ENCODE measurements at regions not wholly inside any gene's neighbourhood (a gene's known extent, or its start where the extent isn't known, plus 50 kb on each side); places are given as distances from the start of the nearest gene placed in this dataset.

DNA sequence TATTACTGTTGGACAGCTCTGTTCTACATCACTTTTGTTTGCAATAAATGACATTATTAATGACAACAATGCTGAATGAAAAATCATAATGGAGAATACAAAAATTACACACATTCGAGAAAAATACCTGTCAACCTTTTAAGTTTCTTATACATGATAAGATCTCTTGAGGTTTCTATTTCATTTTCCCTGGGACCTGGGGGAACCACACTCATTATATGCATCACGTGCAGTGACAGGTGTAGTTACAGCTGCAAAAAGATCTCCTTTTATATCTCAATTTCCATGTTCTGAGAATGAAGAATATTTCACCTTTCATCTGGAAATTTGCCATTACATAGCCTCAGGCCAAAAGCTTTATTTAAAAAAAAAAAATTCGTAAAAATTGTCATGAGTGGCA, 1347.0 kb upstream of the AGA start:
- DNase-seq (ENCODE audit: low read depth), result no peak

DNA sequence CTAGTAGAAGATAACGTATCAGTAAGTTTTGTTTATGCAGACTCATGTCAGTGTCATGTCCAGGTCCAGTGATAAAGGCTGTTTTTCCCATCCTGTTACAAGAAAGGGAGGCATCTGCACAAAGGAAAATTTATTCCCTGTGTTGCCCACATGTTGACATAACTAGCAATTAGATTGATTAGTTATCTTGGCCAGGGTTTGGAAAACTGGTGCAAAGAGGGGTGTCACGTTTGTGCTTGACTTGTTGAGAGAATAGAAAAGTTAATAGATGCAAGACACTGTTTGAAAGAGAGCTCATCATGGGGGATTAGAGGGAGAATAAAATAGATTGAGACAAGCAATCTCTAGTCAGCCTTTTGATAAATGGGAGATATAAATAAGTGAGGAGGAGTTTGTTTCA, 1357.0 kb upstream of the AGA start:
- DNase-seq (ENCODE audit: low read depth), result no peak

DNA sequence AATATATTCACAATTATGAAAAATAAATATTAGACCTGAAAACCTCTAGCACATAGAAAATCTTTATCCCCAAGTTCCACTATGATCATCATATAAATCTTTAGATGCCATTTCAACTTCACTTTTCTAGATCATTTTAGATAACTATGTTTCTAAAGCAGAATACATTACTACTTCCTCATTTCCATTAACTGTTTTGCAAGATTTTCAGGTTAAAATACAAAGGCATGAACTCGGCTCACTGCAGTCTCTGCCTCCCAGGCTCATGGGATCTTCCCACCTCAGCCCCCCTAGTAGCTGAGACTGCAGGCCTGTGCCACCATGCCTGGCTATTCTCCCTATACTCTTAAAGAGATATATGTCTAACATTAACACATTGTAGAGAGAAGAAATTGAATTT, 1365.9 kb upstream of the AGA start:
- DNase-seq (ENCODE audit: low read depth), result no peak

GRCh38 chr4:178809921-178810320, 1367.7 kb upstream of the AGA start:
- no peak for DNase-seq (ENCODE audit: low read depth)

- no peak for DNase-seq (ENCODE audit: low read depth)
These were observed 1369.1 kb upstream of the AGA start for GRCh38 chr4:178811356-178811755.

DNA sequence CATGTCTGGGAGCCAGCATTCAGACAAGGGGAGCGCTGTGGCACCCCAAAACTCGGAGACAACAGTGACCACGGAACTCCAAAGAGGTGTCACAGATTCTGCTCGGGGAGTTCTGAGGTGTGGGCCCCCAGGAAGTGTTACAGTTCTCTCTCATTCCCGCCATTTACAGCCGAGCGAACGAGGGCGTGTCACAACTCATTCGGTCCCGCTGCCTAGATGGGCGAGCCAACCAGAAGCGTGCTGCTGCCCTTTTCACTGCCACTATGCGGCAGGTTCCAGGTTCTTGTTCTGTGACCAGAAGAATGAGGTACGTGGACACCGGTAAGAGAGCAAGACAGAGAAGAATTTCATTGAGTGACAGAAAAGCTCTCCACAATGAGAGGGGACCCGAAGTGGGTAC, 1370.6 kb upstream of the AGA start:
- no peak for DNase-seq (ENCODE audit: low read depth)

DNA sequence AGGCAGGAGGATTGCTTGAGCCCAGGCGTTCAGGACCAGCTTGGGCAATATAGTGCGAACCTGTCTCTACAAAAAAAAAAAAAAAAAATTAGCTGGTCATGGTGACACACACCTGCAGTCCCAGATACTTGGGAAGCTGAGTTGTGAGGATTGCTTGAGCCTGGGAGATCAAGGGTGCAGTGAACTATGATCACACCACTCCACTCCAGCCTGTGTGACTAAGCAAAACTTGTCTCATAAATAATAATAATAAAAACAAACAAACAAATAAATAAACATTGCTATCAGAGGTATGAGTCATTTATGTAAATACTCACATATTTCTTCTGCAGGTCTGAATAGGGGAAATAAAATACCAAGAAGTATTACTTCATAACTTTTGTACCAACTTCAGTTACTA, 1372.7 kb upstream of the AGA start:
- DNase-seq (ENCODE audit: low read depth), result no peak

DNA sequence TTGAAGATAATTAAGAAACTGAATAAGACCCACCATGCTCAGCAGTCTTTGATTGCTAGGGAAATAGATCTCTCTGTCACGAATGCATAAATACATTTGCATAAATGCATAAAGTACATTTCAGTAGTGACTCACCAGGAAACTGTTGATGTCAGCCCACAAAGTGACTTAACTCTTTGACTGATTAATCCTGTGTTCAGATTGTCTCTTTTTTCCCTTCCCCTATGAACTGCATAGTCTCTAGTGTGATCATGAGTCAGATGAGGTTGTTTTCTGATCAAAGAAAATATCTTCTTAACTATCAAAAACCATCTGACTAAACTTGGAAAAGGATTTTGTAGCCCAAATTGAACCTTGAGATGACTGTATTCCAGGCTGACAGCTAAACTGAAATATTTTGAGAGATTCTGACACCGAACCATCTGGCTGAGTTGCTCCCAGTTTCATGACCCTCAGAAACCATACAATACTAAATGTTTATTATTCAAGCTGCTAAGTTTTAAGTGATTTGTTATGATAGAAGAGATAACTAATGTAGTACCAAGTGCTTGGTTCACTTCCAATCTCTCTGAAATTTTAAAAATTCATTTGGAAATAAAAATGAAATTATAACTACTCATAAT, 1381.5 kb upstream of the AGA start:
- no peak for DNase-seq (ENCODE audit: low read depth)

- DNase-seq (ENCODE audit: low read depth), result no peak
These were observed 1394.6 kb upstream of the AGA start for GRCh38 chr4:178836865-178837264.

DNA sequence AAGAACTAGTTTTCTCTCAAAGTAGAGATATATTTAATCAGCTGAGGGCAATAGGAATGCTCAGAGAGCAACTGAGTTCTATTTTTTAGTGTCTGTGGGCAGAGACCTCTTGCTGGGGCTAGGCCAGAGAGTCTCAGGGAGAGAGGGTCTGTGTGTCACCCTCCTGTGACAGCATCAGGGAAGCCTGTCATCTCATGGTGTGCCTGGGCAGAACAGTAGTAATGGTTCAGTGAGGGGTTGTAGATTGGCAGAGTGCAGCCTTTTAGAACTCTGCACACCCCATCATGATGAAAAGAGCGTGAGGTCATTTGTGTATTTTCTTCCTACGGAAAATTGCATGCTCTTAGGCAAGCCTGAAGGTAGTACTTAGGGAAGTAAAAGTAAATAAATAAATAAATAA, 1396.5 kb upstream of the AGA start:
- DNase-seq (ENCODE audit: low read depth), result no peak

DNA sequence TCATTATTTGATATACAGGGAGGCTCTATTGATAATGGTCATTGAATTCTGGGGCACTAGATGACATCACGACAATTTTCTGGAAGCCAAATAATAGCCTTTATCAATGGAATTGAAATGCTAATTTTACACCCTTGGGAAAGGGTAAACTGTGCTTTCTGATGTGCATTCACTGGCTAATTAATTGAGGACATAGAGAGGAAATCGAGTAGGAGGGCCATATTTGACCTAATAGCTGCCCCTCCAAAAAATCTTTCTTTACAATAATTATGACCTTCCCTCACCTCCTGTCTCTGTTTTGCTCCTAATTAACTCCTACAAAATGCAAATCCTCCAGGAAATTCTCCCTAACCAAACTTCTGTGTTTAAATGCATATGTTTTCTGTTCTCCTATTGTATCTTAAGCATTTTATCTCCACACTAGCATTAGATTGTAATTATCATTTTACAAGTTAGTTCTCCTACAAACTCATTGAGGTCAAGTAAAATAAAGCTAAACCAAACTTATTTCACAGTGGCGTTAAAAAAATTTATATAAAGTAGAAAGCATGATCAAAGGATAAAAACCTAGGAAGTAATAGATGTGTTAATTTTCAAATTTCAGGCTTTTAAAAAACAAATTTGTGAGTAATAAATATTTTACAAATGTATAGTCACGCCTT, 1414.0 kb upstream of the AGA start:
- no peak for DNase-seq (ENCODE audit: low read depth)

DNA sequence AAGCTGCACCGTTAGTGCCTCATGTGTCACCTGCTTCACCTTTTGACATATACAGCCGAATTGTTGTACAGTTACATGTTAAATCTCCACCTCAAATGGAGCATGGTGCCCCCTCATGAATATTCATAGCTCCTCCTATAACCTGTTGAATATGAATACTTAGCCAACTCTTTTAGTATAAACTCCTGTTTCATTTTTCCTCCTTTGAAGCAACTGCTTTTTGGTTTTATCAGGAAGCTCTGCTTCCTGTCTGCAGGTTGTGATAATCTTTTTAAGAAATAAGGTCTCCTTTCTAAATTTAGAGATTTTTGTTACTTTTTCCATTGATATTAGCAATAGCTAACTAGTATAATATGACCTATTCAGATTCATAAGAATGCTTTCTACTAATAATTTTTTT, 1429.2 kb upstream of the AGA start:
- DNase-seq (ENCODE audit: low read depth), result no peak

GRCh38 chr4:178881937-178882336, 1439.7 kb upstream of the AGA start:
- no peak for DNase-seq (ENCODE audit: low read depth)

DNA sequence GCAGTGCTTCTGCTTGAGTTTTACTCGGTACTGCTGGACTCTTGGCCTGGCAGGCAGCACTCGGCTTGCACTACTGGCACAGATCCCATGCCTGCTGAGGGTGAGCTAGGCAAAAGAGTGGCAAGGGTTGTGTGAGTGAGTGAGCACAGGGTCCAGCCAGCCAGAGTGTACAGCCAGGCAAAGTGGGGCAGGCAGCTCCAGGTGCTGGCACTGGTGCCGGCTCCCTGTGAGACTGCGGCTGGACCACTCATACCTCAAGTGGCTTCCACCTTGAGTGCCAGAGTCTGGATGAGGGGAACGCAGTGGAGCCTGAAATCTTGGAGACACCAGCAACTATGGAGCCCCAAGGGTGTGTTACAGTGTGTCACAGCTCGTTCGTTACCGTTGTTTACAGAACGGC, 1451.9 kb upstream of the AGA start:
- DNase-seq (ENCODE audit: low read depth), result no peak

DNA sequence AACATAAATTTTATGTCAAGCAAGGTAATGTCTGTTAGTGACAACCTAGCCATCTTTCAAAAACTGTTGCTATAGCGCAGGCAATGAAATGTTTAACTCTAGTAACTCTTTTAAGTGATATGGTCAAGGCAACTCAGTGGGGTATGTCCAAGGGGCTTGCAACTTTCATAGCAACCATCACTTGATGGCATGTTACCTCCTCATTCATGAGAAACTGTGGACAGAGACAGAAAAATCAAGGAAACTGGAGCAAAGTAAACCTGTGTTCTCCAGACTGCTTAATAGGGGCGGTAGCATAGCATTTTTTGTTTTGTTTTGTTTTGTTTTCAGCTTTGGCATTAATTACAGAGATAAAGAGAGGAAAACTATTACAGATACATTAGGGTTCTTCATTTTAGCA, 1456.8 kb upstream of the AGA start:
- no peak for DNase-seq (ENCODE audit: low read depth)

DNA sequence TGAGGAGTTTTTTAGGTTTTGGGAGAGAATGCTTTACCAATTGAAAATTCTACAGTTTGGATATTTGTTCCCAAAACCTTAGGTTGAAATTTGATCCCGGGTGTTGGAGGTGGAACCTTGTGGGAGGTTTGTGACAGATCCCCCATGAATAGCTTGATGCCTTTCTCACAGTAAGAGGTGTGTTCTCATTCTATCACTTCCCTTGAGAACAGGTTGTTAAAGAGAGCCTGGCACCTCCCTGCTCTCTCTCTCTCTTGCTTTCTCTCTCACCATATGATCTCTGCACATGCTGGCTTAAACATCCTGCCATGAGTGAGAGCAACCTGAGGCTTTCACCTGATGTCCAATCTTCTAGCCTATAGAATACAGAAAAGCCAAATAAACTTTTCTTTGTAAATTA, 1475.5 kb upstream of the AGA start:
- DNase-seq (ENCODE audit: low read depth), result no peak

GRCh38 chr4:178937130-178937529, 1494.9 kb upstream of the AGA start:
- no peak for DNase-seq (ENCODE audit: low read depth)

DNA sequence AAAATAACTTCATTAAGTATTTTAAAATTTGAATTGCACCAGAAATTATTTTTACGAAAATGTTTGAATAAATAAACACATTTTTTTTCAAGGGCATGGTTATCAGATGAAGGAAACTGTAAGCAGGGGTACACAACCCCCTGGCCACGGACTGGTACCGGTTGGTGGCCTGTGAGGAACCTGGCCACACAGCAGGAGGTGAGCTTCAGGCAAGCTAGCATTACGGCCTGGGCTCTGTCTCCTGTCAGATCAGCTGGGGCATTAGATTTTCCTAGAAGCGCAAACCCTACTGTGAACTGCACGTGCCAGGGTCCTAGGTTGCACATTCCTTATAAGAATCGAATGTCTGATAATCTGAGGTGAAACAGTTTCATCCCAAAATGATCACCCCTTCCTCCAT, 1499.7 kb upstream of the AGA start:
- DNase-seq (ENCODE audit: low read depth), result no peak

DNA sequence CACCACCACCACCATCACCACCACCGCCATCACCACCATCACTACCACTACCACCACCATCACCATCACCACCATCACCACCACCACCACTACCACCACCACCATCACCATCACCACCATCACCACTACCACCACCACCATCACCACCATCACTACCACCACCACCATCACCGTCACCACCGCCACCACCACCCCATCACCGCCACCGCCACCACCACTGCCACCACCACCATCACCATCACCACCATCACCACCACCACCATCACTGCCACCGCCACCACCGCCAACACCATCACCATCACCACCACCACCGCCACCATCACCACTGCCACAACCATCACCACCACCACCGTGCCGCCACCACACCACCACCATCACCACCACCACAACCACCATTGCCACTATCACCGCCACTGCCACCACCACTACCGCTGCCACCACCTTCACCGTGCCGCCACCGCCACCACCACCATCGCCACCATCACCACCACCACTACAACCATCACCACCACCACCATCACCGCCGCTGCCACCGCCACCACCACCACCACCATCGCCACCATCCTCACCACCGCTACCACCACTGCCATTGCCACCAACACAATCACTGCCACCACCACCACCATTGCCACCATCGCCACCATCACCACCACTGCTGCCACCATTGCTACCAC, 1511.3 kb upstream of the AGA start:
- no peak for DNase-seq (ENCODE audit: low read depth)

GRCh38 chr4:178955614-178956013, 1513.4 kb upstream of the AGA start:
- no peak for DNase-seq (ENCODE audit: low read depth)

DNA sequence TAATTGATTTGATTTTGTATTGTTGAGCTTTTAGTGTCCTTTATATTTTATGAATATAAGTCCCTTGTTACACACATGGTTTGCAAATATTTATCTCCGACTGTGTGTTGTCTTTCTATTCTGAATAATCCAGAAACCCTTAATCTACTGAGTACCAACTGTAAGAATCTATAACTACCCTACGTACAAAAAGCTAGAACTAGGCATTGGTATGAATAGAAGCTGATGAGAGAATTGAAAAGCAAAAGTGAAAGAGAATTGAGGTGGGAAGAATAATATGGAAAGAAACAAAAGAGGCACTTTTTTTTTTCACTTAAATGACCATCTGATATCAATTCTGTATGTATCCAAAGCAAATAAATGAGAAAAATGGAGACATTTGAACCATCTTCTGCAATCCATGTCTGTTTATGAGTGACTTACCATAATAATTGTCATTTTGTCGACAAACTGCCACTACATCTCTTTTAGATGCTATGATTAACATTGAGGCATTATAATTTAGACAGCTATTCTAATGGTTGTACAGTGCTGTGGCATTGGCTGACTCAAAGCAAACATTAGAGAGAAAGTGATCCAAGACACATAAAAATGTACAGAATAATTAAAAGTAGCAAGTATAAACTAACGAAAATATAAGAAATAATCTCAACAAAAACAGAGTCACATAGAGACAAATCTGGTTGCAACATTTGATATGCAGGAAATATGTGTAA, 1516.6 kb upstream of the AGA start:
- DNase-seq (ENCODE audit: low read depth), result no peak

GRCh38 chr4:178963446-178964045, 1521.3 kb upstream of the AGA start:
- no peak for DNase-seq (ENCODE audit: low read depth)

DNA sequence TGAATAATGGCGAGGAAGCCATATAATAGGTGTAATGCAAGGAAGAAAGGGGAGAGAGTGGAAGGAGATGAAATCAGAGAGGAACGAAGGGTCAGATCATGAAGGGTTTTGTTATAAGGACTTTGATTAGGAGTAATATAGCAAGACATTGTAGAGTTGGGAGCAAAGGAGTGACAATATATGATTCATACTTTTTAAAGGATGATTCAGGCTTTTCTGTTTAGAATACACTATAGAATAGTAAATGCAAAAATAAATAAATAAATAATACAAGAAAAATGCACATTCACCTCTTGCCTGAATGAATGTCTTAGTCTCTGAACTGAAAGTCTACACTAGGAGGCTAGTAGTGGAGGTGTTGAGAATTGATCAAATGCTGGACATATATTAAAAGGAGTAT, 1524.4 kb upstream of the AGA start:
- no peak for DNase-seq (ENCODE audit: low read depth)

Measured in GM04504 (cell line).